ENCODE measurements at regions not wholly inside any gene's neighbourhood (a gene's known extent, or its start where the extent isn't known, plus 50 kb on each side); places are given as distances from the start of the nearest gene placed in this dataset.
"Not testable (repeated sequence)": the region's sequence is repeated elsewhere in the genome, so short reads cannot be mapped to it uniquely, and the experiment has no call there.

GRCh38 chr18:1308686-1309085, 404.0 kb downstream of the ADCYAP1 start:
- DNase-seq (ENCODE audit: low read depth) = no peak
- no peak for TF ChIP-seq CTCF (conservative IDR thresholded peaks at IDR 0.05; ENCODE audit: low read length)
- no peak overlapping the region for H3K4me3 ChIP-seq (ENCODE audit: low read length)

- no peak for DNase-seq (ENCODE audit: low read depth)
- no peak for TF ChIP-seq CTCF (conservative IDR thresholded peaks at IDR 0.05; ENCODE audit: low read length)
- H3K4me3 ChIP-seq (ENCODE audit: low read length) = no peak overlapping the region
These were observed 406.7 kb downstream of the ADCYAP1 start for GRCh38 chr18:1311376-1311775.

- not testable (repeated sequence) for DNase-seq (ENCODE audit: low read depth); H3K4me3 ChIP-seq (ENCODE audit: low read length)
These were observed 430.7 kb downstream of the ADCYAP1 start for GRCh38 chr18:1335345-1335744.

GRCh38 chr18:1350931-1351450, 446.3 kb downstream of the ADCYAP1 start:
- no peak for TF ChIP-seq CTCF (conservative IDR thresholded peaks at IDR 0.05; ENCODE audit: low read length)
- no peak overlapping the region for H3K4me3 ChIP-seq (ENCODE audit: low read length)
- DNase-seq (ENCODE audit: low read depth) = no peak

- no peak overlapping the region for H3K4me3 ChIP-seq (ENCODE audit: low read length)
- DNase-seq (ENCODE audit: low read depth) = no peak
- TF ChIP-seq CTCF (conservative IDR thresholded peaks at IDR 0.05; ENCODE audit: low read length) = no peak
These were observed 448.4 kb downstream of the ADCYAP1 start for GRCh38 chr18:1353025-1353424.

GRCh38 chr18:1357724-1358123, 453.1 kb downstream of the ADCYAP1 start:
- TF ChIP-seq CTCF (conservative IDR thresholded peaks at IDR 0.05; ENCODE audit: low read length) = no peak
- no peak overlapping the region for H3K4me3 ChIP-seq (ENCODE audit: low read length)
- no peak for DNase-seq (ENCODE audit: low read depth)

GRCh38 chr18:1361936-1362335, 457.3 kb downstream of the ADCYAP1 start:
- DNase-seq (ENCODE audit: low read depth) = no peak
- TF ChIP-seq CTCF (conservative IDR thresholded peaks at IDR 0.05; ENCODE audit: low read length) = no peak

GRCh38 chr18:1370552-1370951, 465.9 kb downstream of the ADCYAP1 start:
- no peak for DNase-seq (ENCODE audit: low read depth)

More at GRCh38 chr18:1361936-1362335, 457.3 kb downstream of the ADCYAP1 start:
- no peak overlapping the region for H3K4me3 ChIP-seq (ENCODE audit: low read length)

More at GRCh38 chr18:1370552-1370951, 465.9 kb downstream of the ADCYAP1 start:
- H3K4me3 ChIP-seq (ENCODE audit: low read length) = no peak overlapping the region
- TF ChIP-seq CTCF (conservative IDR thresholded peaks at IDR 0.05; ENCODE audit: low read length) = no peak

Measured in AG10803 (cell line).